Effector CD8-positive, alpha-beta T cell (primary cell): ENCODE measurements at regions not wholly inside any gene's neighbourhood (a gene's known extent, or its start where the extent isn't known, plus 50 kb on each side); places are given as distances from the start of the nearest gene placed in this dataset.
"Not testable (repeated sequence)": the region's sequence is repeated elsewhere in the genome, so short reads cannot be mapped to it uniquely, and the experiment has no call there.

Experiments used
- DNase-seq: peaks from one replicate; lab custom pipeline; 2025; lab: John Stamatoyannopoulos, UW

DNA sequence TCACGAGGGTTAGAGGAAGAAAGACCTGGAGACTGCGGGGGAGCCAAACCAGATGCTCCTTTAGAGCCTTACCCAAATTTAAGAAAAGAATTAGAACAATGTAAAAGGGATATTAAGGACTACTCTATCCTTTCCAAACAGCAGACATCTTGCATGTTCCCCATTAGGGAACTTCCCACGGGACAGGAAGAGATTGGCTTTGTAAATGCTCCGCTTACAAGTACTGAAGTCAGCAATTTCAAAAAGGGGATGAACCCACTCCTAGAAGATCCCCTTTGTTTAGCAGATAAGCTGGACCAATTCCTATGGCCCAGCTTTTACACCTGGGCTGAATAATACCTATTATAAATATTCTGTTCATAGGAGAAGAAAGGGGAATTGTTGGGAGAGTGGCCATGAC lies 74.2 kb downstream of the APOBEC1 start:
- no peak for DNase-seq

DNA sequence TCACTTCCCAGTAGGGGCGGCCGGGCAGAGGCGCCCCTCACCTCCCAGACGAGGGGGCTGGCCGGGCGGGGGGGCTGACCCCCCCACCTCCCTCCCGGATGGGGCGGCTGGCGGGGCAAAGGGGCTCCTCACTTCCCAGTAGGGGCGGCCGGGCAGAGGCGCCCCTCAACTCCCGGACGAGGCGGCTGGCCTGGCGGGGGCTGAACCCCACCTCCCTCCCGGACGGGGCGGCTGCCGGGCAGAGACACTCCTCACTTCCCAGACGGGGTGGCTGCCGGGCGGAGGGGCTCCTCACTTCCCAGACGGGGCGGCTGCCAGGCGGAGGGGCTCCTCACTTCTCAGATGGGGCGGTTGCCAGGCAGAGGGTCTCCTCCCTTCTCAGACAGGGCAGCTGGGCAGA lies 75.6 kb downstream of the APOBEC1 start:
- DNase-seq, result not testable (repeated sequence)

DNA sequence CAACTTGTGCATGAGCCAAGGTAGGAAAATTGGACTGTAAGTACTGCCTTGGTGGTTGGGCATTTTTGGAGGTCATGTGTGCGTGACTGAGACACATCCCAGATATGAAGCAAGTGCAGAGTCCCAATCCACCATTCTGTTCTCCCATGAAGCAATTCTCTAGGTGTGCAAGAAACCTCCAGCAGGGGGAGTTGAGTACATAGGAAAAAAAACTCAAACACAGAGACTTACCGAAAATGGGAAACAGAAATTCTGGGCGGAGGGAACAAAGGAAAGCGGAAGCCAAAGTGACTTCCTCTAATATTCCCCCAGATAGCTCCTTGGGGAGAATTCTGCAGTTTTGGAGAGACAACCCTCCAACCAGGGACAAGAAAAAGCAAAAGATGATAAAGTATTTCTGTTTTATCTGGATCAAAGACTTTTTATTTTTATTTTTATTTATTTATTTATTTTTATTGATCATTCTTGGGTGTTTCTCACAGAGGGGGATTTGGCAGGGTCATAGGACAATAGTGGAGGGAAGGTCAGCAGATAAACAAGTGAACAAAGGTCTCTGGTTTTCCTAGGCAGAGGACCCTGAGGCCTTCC lies 76.9 kb downstream of the APOBEC1 start:
- DNase-seq, result peak; percentile 2

DNA sequence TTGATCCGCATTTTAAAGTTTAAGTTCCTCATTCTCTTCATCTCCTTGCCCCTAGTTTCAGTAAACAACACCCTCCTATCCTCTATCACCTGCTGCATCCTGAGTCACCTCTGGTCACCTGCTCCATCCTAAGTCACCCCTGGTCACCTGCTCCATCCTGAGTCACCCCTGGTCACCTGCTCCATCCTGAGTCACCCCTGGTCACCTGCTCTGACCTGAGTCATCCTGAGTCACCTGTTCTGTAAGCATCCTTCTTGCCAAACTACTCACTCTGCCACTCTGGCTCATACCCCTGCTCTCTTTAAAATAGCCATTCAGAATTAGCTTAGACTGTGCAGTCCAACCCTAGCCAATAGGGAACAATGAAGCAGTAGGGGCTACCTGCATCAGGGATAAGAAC lies 80.6 kb upstream of the CD163 start:
- not testable (repeated sequence) for DNase-seq

DNA sequence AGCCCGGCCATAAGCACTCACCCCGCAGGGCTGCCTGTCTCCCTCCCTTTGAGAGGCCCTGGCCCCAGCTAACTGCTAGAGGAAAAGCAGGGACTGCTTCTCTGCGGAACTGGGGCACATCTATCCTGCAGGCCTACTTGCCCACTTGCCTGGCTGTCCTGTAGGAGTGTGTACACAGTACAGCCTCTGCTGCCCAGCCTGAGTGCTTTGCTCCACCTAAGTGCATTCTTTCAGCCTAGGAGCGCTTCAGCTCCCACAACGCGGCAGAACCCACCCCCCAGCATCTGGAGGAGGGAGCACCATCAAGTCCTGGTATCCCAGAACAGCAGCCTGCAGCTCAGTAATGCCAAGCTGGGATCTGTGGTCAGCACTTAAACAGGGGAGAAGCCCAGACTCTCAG lies 79.9 kb upstream of the CD163 start:
- DNase-seq, result no peak

DNA sequence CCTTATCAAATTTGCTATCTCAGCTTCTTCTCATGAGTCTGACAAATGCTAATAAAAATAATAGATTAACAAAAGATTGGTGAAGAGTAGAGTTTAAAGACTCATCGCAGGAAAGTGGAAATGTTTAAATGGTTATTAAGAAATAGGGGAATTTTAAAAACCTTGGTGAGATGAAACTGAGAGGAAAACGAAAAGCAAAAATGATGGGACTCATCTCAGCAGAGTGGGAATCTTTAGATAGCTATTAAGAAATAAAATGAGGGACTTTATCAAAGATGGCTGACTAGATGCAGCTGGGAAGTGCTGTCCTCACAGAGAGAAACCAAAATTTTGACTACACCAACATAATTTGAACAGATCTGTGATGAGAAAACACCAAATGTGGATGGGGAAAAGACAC lies 79.2 kb upstream of the CD163 start:
- DNase-seq, result no peak

DNA sequence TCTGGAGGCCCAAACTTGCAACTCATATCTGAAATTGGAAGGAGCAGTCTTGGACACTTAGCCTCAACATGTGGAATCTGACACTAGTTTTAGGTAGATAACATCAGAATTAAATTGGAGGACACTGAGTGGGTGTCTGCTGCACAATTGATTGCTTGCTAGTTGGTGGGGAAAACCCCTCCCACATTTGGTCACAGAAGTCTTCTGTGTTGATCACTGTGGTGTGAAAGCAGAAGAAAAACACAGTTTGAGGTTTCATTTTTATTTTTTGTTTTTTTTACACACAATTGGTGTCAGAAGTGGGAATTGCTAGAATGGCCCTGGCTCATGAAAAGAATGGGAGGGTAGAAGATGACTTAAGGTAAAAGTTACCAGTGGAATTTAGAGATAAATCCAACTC lies 78.0 kb upstream of the CD163 start:
- DNase-seq, result no peak

DNA sequence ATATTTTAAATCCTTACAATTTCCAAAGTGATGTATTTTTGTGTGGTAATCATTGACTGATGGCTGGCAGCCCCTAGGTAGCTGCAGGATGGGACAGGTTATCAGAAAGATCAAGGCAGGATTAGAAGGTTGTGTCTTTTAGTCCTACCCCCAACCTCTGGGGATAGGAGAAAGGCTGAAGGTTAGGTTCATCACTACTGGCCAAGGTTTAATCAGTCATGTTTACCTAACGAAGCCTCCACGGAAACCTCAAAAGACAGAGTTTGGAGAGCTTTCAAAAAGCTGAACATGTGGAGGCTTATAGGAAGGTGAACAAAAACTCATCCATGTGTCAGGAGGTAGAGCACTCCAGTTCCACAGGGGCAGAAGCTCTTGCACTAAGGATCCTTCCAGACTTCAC lies 77.5 kb upstream of the CD163 start:
- no peak for DNase-seq

DNA sequence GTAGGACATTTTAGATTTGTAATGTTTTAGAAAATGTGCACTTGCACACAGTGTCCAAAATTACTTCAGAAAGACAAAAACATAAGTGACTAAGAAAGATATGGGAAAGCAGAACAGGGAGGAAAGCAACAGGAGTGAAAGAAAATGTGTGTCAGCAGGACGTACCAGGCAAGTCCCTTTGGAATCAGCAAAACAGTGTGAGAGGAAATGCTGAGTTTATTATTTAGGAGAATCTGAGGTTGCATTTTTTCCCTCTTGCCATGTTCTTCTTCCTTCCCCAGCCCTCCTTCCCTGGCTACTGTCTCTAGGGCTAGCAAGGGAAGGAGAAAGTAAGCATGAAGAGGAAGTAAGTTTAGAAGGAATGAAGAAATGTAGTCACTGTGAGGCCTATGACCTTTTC lies 67.7 kb upstream of the CD163 start:
- no peak for DNase-seq

DNA sequence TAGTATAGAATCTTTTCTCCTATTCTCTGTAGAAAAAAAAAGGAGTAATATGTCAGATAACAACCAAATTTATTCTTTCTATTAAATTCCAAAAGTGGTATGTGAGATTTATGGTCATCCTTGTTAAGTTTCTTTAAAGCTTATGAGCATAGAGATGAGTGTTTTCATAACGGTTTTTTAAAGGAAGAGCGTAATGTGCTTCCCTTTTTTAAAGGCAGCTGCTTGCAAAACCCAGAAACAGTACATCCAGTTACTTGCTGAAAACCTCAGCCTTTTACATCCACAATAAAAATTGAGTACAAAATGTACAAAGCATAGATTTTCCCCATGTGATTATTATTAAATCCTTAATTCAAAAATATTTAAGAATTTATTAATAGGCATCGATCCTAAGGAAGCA lies 53.6 kb upstream of the CD163 start:
- DNase-seq, result no peak

DNA sequence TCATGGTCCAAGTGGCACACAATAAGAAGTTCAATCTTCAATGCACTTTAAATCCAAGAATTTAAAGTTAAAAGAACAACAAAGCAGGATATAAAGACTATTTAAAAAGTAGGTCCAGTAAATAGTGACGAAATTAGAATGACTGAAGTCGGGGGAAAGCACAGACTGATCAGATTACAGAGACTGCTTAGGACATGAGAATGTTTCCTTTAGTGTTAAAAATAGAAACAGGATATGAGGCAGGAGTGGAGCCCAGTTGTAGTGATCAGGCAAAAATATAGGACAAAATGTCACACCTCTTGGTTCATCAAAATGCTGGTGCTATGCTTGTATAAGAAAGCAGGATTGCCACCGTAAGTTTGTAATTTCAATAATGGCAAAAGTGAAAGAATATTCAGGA lies 52.2 kb upstream of the CD163 start:
- no peak for DNase-seq

DNA sequence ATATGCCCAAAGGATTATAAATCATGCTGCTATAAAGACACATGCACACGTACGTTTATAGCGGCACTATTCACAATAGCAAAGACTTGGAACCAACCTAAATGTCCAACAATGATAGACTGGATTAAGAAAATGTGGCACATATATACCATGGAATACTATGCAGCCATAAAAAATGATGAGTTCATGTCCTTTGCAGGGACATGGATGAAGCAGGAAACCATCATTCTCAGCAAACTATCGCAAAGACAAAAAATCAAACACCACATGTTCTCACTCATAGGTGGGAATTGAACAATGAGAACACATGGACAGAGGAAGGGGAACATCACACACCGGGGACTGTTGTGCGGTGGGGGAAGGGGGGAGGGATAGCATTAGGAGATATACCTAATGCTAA lies 51.3 kb upstream of the CD163 start:
- not testable (repeated sequence) for DNase-seq
